SK-N-DZ (cell line): ENCODE measurements at regions not wholly inside any gene's neighbourhood (a gene's known extent, or its start where the extent isn't known, plus 50 kb on each side); places are given as distances from the start of the nearest gene placed in this dataset.

Experiments
- DNase-seq: peaks from one replicate; pipeline ENCODE4 v3.0.0-alpha.2; 2015; ENCODE audit warnings: low spot score

GRCh38 chr1:25038699-25039098 lies 108.6 kb upstream of the RUNX3 start:
- DNase-seq = no peak

GRCh38 chr1:25037174-25038074 lies 107.3 kb upstream of the RUNX3 start:
- no peak for DNase-seq

GRCh38 chr1:25036117-25036546 lies 106.1 kb upstream of the RUNX3 start:
- no peak for DNase-seq

DNA sequence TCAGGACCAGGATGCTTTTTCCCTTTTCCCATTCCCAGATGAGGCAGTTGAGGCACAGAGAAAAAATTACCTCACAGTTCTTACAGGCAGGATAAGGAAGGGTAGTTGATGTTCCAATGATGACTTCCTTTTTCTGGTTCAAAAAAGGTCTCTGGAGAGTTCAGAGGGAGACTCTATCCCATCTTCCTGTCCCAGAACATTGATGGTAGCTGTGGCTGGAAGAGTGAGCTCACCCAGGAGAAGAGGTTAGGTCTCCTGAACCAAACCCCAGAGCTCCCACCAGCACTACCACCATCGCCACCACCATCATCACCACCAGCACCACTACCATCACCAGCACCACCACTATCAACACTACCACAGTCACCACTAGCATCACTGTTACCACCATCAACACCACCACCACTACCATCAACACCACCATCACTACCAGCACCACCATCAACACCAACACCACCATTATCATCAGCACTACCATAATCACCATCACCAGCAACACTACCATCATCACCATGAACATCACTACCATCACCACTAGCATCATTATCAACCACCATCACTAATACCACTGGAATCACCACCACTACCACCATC lies 105.5 kb upstream of the RUNX3 start:
- DNase-seq = no peak

DNA sequence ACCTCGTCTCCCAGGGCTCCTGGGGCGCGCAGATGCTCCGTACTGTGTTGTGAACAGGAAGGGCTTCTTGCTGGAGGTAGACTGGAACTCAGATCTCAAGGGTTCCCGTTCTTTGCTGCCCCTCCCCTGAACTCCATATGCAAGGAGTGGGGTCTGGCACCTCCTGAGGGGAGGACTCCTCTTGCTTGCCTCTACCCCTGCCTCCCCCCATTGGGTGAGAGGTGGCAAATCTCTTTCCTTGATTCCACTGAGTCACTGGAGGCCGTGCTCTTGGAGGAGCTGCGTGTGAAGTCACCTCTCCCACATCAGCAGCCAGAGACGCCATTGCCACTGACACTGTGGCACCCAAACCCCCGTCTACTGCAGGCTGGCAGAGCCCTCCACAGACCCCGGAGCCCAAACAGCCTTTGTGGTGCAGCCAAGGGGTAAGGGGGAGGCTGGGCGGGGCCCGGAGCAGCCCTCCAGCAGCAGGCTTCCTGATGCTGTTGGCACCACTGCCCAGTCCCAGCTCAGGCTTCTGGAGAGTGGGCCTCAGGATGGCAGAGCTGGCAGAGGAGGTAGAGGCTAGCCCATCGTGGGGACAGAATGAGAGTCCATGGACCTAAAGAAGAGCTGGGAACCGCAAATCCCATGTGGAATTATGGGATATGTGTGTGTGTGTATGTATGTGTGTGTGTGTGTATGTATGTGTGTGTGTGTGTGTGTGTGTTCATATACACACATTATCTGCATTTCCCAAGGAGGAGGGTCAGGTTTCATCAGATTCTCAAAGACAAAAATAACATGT lies 104.9 kb upstream of the RUNX3 start:
- DNase-seq = no peak

DNA sequence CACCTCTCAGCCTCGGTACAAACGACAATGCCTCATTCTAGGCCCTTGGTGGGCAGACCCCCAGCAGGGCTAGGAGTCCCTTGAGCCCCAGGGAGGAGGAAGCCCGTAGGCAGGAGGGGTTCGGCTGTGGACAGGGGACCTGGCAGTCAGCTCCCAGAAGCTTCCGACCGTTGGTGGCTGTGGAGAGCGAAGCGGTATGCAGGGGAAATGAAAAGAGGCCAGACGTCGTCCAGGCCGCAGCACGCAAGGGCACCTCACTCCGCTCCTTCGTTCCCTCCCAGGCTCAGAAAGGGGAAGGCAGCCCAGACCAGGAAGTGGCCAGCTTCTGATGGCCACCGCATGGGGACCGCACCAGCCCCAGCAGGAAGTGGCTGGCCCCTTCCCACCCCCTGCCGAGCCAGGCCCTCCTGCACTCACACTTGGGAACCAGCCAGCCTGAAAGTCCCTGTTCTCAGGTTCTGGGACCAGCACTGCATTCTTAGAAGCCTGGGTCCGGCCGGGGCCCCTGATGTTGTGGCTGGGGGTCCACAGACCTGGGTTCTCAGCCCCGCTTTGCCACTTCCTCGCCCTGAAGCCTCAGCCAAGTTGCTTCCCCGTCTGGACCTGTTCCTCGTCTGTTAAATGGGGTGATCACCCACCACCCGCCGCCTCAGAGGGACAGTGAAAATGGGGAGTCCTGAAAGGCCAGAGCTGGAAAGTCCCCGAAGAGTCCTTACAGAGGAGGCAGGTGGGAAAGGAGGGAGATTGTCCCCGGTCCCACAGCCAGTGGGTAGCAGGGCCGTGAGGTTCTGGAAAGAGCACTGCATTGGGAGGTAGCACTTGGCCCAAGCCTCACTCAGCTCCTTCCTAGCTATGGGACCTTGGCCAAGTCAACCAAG lies 104.0 kb upstream of the RUNX3 start:
- no peak for DNase-seq

GRCh38 chr1:25033030-25033827 lies 103.2 kb upstream of the RUNX3 start:
- DNase-seq = no peak

- no peak for DNase-seq
Observed at GRCh38 chr1:25031966-25032667, 102.0 kb upstream of the RUNX3 start.

- DNase-seq = no peak
Observed at GRCh38 chr1:25031601-25031965, 101.5 kb upstream of the RUNX3 start.

GRCh38 chr1:25030674-25031589 lies 100.9 kb upstream of the RUNX3 start:
- no peak for DNase-seq

DNA sequence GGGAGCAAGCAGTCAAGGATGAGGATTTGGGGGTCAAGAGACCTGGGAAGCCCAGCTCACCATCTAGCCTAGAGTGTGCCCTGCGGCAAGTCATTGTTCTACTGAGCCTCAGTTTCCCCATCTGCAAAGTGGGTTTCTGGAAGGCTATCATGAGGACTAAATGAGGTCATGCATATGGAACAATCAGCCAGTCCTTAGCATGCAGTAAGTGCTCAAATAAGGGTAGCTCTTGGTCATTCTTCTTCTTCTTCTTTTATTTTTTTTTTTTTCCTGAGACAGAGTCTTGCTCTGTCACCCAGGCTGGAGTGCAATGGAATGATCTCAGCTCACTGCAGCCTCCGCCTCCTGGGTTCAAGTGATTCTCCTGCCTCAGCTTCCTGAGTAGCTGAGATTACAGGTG lies 99.9 kb upstream of the RUNX3 start:
- DNase-seq = no peak

- no peak for DNase-seq
Observed at GRCh38 chr1:25028907-25029599, 99.0 kb upstream of the RUNX3 start.

DNA sequence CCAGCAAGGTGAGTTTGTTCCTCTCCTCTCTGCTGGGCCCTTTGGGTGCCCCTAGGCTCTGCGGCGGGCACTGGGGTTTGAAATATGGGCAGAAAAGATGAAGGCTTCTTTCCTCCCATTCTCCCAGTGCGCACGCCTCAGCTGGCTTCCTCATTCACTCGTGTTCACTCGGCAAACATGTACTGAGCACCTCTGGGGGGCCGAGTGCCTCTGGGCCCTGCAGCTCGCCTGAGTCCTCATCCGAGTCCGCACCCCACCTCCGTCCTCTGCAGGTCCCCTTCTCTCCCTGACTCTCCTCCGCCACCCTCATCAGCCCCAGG lies 98.5 kb upstream of the RUNX3 start:
- no peak for DNase-seq

DNA sequence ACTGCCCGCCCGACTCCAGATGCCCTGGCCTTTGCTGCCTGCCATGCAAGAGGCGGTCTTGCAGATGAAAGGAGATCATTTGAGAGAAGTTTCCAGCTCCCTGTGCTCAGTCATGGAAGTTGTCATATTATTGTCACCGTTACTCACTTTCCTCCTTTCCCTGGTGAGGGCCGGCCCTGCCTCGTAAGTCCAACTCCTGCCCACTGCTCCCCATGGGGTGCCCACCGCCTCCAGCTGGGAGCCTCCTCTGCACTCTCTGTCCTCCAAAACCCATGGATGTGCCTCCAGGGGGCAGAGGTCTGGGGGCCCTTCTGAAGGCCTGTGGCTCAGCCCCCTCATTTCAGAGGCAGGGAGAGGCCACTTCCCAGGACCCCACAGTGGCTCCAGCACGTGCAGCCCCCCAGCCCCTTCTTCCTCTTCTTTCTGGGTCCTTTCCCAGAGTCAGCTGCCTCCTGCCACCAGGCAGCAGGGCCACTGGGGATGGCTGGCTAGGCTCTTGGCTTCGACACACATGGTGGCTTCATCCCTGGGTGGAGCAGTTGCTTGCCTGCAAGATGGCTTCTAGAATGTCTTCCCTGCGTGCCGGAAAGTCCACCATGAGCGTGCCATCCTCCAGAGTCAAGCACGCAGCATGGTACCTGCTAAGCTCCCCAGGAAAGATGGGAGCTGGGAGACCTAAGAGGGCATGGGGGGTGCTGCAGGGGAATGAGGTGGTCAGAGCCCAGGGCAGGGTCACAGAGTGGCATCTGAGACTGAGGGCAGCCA lies 97.9 kb upstream of the RUNX3 start:
- no peak for DNase-seq

- DNase-seq = no peak
Observed at GRCh38 chr1:25026730-25027450, 96.8 kb upstream of the RUNX3 start.

DNA sequence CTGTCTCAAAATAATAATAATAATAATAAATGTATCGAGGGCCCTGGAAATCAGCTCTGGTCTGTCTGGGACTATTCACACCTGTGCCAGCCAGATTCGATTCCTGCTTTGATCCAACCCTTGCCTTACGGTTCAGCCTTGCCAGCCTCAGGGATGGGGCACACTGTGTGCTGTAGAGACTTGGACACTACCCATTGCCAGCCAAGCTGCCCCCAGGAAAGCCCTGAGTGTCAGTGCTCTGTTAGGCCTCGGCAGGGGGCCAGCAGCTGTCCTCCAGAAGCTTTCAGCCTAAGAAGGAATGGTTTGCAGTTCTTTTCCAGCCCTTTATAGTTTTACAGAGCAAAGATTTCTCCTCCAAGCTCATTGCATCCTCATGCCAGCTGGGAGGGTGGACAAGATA lies 96.2 kb upstream of the RUNX3 start:
- no peak for DNase-seq
